Trophoblast cell (in vitro differentiated cells and primary cell): ENCODE measurements at regions not wholly inside any gene's neighbourhood (a gene's known extent, or its start where the extent isn't known, plus 50 kb on each side); places are given as distances from the start of the nearest gene placed in this dataset.

ENCODE experiments used
- DNase-seq, 2 donors: peaks; one replicate each; pipeline ENCODE4 v3.0.0-alpha.2; 2016
- H2AFZ ChIP-seq: 2 replicates; pipeline ENCODE4 v1.6.1; 2013; ENCODE audit warnings: low read length, moderate library complexity, mild to moderate bottlenecking; ENCODE audit not compliant: insufficient read depth, poor library complexity
- H2AK5ac ChIP-seq: 2 replicates; pipeline ENCODE4 v1.6.1; 2013; ENCODE audit warnings: mild to moderate bottlenecking, low read length
- H2BK120ac ChIP-seq: 2 replicates; pipeline ENCODE4 v1.6.1; 2013; ENCODE audit warnings: low read length, mild to moderate bottlenecking, moderate library complexity; ENCODE audit not compliant: insufficient read depth, poor library complexity
- H2BK12ac ChIP-seq: 2 replicates; pipeline ENCODE4 v1.6.1; 2013; ENCODE audit warnings: mild to moderate bottlenecking, low read length, moderate library complexity
- H2BK5ac ChIP-seq: 2 replicates; pipeline ENCODE4 v1.6.1; 2013; ENCODE audit warnings: low read length, low read depth, moderate library complexity, mild to moderate bottlenecking; ENCODE audit not compliant: poor library complexity
- H3K14ac ChIP-seq: 2 replicates; pipeline ENCODE4 v1.6.1; 2013; ENCODE audit warnings: mild to moderate bottlenecking, low read length
- H3K18ac ChIP-seq: 2 replicates; pipeline ENCODE4 v1.6.1; 2013; ENCODE audit warnings: mild to moderate bottlenecking, low read length
- H3K23ac ChIP-seq: 2 replicates; pipeline ENCODE4 v1.6.1; 2013; ENCODE audit warnings: low read length
- H3K27ac ChIP-seq: 2 replicates; pipeline ENCODE4 v1.5.1; 2013; ENCODE audit warnings: low read depth, mild to moderate bottlenecking, inconsistent platforms, low read length, moderate library complexity
- H3K27me3 ChIP-seq: 2 replicates; pipeline ENCODE4 v1.6.1; 2013; ENCODE audit warnings: inconsistent platforms, mild to moderate bottlenecking, low read length, moderate library complexity; ENCODE audit not compliant: insufficient read depth
- H3K36me3 ChIP-seq, 2 experiments: 1 replicate in 1 of 2; 2 replicates in 1 of 2; pipeline ENCODE4 v1.6.1; 2013; ENCODE audit warnings: low read length in 2 of 2, mild to moderate bottlenecking in 2 of 2, moderate library complexity in 1 of 2; ENCODE audit not compliant: insufficient read depth in 2 of 2, control insufficient read depth in 1 of 2
- H3K4ac ChIP-seq: 2 replicates; pipeline ENCODE4 v1.6.1; 2013; ENCODE audit warnings: low read depth, mild to moderate bottlenecking, low read length, moderate library complexity
- H3K4me1 ChIP-seq, 2 experiments: 1 replicate in 1 of 2; 2 replicates in 1 of 2; pipeline ENCODE4 v1.6.1; 2013; ENCODE audit warnings: low read length in 2 of 2, mild to moderate bottlenecking in 2 of 2, moderate library complexity in 1 of 2; ENCODE audit not compliant: insufficient read depth in 2 of 2, control insufficient read depth in 1 of 2
- H3K4me2 ChIP-seq: 2 replicates; pipeline ENCODE4 v1.6.1; 2013; ENCODE audit warnings: inconsistent platforms, mild to moderate bottlenecking, low read length, moderate library complexity
- H3K4me3 ChIP-seq: 2 replicates; pipeline ENCODE4 v1.5.1; 2013; ENCODE audit warnings: mild to moderate bottlenecking, low read depth, low read length, inconsistent platforms
- H3K79me1 ChIP-seq: one replicate; pipeline ENCODE4 v1.6.1; 2013; ENCODE audit warnings: low read length
- H3K79me2 ChIP-seq: 2 replicates; pipeline ENCODE4 v1.6.1; 2013; ENCODE audit warnings: low read length, mild to moderate bottlenecking; ENCODE audit not compliant: control insufficient read depth, insufficient read depth, poor library complexity
- H3K9ac ChIP-seq: 2 replicates; pipeline ENCODE4 v1.6.1; 2013; ENCODE audit warnings: mild to moderate bottlenecking, low read length
- H3K9me3 ChIP-seq: 2 replicates; pipeline ENCODE4 v1.6.1; 2013; ENCODE audit warnings: low read depth, mild to moderate bottlenecking, control low read depth, inconsistent platforms, low read length; ENCODE audit not compliant: insufficient read depth
- H4K12ac ChIP-seq: 2 replicates; pipeline ENCODE4 v1.6.1; 2013; ENCODE audit warnings: low read depth, mild to moderate bottlenecking, low read length, moderate library complexity
- H4K8ac ChIP-seq: 2 replicates; pipeline ENCODE4 v1.6.1; 2013; ENCODE audit warnings: low read depth, mild to moderate bottlenecking, low read length, moderate library complexity
- H4K91ac ChIP-seq: one replicate; pipeline ENCODE4 v1.6.1; 2013; ENCODE audit warnings: low read depth, mild to moderate bottlenecking, low read length, moderate library complexity
- WGBS: extraction: QIAGEN DNeasy Blood & Tissue Kit; methylation state at CpG from one replicate; pipeline ENCODE4 v1.1.7; 2013; ENCODE audit warnings: missing lambda C conversion rate; ENCODE audit not compliant: insufficient read length, insufficient coverage; ENCODE audit errors: extremely low coverage; 5-methylcytosine and 5-hydroxymethylcytosine counted together

DNA sequence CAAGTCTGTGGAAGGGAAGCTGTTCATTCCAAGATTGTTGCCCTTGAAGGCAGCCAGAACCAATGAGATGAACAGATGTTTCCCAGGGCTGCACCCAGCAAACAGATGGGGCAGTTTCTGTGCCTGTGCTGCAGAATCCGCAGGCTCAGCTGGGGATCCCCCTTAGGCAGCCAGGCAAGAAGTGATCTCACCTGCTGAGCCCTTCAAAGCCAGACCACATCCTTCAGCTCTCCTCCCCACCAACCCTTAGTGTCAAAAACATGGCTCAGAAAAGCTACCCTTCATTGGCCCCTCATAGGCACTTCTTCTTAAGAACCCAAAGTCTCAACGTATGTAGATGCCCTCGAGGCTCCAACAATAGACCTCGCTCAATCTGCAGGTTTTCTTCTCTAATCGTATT, 626.7 kb downstream of the CCDC171 start:
- no peak overlapping the region for H3K27ac ChIP-seq
- peak overlapping the region; percentile 33 for H3K18ac ChIP-seq
- peak overlapping the region; percentile 10 for H2BK120ac ChIP-seq
- H3K9ac ChIP-seq: no peak overlapping the region
- H3K4me3 ChIP-seq: no peak overlapping the region
- no CpG with 5 or more reads among the region's 5 CpGs for WGBS
- H3K4me2 ChIP-seq: no peak overlapping the region
- no peak overlapping the region for H4K91ac ChIP-seq
- H3K14ac ChIP-seq: no peak overlapping the region
- H2AFZ ChIP-seq: no peak overlapping the region
- no peak overlapping the region for H2BK5ac ChIP-seq
- no peak for DNase-seq
- H3K79me2 ChIP-seq: no peaks in the 10 kb centered on the region
- peak overlapping the region; percentile 12 for H2BK12ac ChIP-seq
- H3K4me1 ChIP-seq: peaks cover 4 to 5% of the 10 kb centered on the region in 2 experiments
- no peaks in the 10 kb centered on the region for H3K36me3 ChIP-seq
- H3K23ac ChIP-seq: no peak overlapping the region
- H3K27me3 ChIP-seq: no peaks in the 10 kb centered on the region
- H3K79me1 ChIP-seq: peaks cover 2% of the 10 kb centered on the region
- no peaks in the 10 kb centered on the region for H3K9me3 ChIP-seq
- no peak overlapping the region for H2AK5ac ChIP-seq
- H4K8ac ChIP-seq: no peak overlapping the region
- no peak overlapping the region for H4K12ac ChIP-seq
- H3K4ac ChIP-seq: no peak overlapping the region

- Histone ChIP-seq H2BK12ac (no peak overlapping the region), H2AK5ac (no peak overlapping the region), H3K4me2 (no peak overlapping the region), H3K18ac (no peak overlapping the region), H3K4me3 (no peak overlapping the region), H3K9me3 (no peaks in the 10 kb centered on the region), H3K14ac (no peak overlapping the region), H3K4ac (no peak overlapping the region), H3K27ac (no peak overlapping the region), H3K23ac (no peak overlapping the region), H3K79me2 (no peaks in the 10 kb centered on the region), H3K27me3 (no peaks in the 10 kb centered on the region), H2AFZ (no peak overlapping the region), H4K91ac (no peak overlapping the region), H3K4me1 (peaks cover 4 to 5% of the 10 kb centered on the region in 2 experiments), H3K79me1 (peaks cover 4% of the 10 kb centered on the region), H3K9ac (no peak overlapping the region), H2BK120ac (no peak overlapping the region), H4K8ac (no peak overlapping the region), H4K12ac (no peak overlapping the region), H2BK5ac (no peak overlapping the region), H3K36me3 (no peaks in the 10 kb centered on the region)
- no peak for DNase-seq
- WGBS: no CpG with 5 or more reads among the region's 1 CpG
Measured at GRCh38 chr9:16180091-16180490, 627.2 kb downstream of the CCDC171 start.

DNA sequence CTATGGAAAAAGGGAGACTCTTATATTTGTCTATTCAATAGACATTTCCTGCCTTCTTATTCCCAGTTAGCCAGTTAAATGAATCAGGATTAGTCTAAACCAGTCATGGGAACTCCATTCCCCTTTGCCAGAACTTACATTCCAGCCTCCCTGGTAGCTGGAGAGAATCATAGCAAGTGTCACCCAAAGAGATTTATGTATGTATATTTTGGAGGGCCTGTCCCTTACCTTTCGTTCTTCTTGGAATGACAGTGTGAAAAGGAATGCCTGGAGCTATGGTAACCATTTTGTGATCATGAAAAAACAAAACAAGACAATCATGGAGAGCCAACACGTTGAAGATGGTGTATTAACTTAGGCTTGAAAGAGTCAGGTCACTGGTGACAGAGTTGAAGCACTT, 627.7 kb downstream of the CCDC171 start:
- H3K4me3 ChIP-seq: no peak overlapping the region
- no peaks in the 10 kb centered on the region for H3K36me3 ChIP-seq
- no CpG with 5 or more reads among the region's 2 CpGs for WGBS

DNA sequence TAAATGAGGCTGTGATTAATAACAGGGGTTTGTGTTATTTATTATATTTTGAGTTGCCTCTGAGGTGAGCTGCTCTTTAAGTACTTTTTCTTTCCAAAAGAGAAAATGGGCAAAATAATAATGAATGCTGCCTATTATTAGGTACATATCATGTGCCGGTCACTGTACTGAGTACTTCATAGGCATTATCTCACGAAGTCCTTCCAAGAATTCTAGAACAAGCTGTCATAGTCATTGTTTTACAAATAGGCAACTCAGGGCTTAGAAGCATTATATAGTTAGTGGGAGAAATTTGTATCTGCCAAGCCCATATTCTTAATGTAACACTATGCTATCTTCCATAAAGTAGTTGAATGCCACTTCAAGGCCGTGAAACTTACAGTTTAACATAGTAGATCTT, 628.7 kb downstream of the CCDC171 start:
- Histone ChIP-seq H3K27ac (no peak overlapping the region), H3K9me3 (no peaks in the 10 kb centered on the region), H3K4me2 (no peak overlapping the region), H4K8ac (no peak overlapping the region), H3K18ac (no peak overlapping the region), H2AK5ac (no peak overlapping the region), H2BK12ac (no peak overlapping the region), H4K91ac (no peak overlapping the region), H3K36me3 (no peaks in the 10 kb centered on the region), H3K9ac (no peak overlapping the region), H2AFZ (no peak overlapping the region), H2BK120ac (no peak overlapping the region), H3K79me1 (peaks cover 4% of the 10 kb centered on the region), H3K79me2 (no peaks in the 10 kb centered on the region), H4K12ac (no peak overlapping the region), H3K27me3 (no peaks in the 10 kb centered on the region), H3K4ac (no peak overlapping the region), H2BK5ac (no peak overlapping the region), H3K4me1 (peaks cover 4 to 5% of the 10 kb centered on the region in 2 experiments), H3K14ac (no peak overlapping the region), H3K23ac (no peak overlapping the region), H3K4me3 (no peak overlapping the region)
- DNase-seq: peak in 1 of 2 donors; percentile 9
- no CpG with 5 or more reads among the region's 3 CpGs for WGBS

More for the DNA sequence above, 627.7 kb downstream of the CCDC171 start:
- Histone ChIP-seq H3K23ac (no peak overlapping the region), H3K79me2 (no peaks in the 10 kb centered on the region), H3K27me3 (no peaks in the 10 kb centered on the region), H2BK120ac (no peak overlapping the region), H3K27ac (no peak overlapping the region), H4K12ac (no peak overlapping the region), H2BK12ac (no peak overlapping the region), H3K4me2 (no peak overlapping the region), H3K4me1 (peaks cover 4 to 5% of the 10 kb centered on the region in 2 experiments), H3K18ac (no peak overlapping the region), H2AFZ (no peak overlapping the region), H4K91ac (no peak overlapping the region), H3K9ac (no peak overlapping the region), H2AK5ac (no peak overlapping the region), H3K79me1 (peaks cover 4% of the 10 kb centered on the region), H2BK5ac (no peak overlapping the region), H3K4ac (no peak overlapping the region), H4K8ac (no peak overlapping the region), H3K14ac (no peak overlapping the region), H3K9me3 (no peaks in the 10 kb centered on the region)
- peak; percentile 30 to 80 for DNase-seq
